ENCODE measurements at regions not wholly inside any gene's neighbourhood (a gene's known extent, or its start where the extent isn't known, plus 50 kb on each side); places are given as distances from the start of the nearest gene placed in this dataset.
A peak's percentile ranks its signal among the peaks of the same experiment; 100 is the strongest.

DNA sequence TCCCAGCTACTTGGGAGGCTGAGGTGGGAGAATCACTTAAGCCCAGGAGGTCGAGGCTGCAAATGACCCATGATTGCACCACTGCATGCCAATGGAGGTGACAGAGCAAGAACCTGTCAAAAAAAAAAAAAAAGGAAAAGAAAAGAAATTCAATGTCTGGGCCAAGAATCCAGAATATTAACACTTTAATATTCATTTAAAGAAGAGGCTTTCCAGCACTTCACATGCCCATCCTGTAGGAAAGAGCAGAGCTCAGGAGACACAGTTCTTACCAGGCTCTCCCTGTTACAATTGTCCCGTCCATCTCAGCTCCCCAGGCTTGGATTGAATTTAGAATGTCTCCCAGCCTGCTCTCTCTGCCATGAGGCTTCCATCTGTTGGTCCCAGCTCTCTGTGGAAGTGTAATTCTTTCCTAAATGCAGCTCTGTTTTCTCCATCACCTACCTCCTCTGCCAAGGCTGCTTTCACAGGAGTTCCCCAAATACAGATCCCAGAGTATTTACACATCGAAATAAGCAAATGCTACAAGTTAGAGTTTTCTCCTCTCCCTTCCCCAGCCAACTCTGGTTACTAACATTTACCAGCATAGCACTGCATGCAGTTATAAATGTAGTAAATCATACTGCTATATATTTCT, 116.6 kb upstream of the CDC42BPA start:
- H3K36me3 ChIP-seq = no peaks in the 10 kb centered on the region
- H3K4me3 ChIP-seq = no peak overlapping the region
- WGBS, 5 donors = 69 to 86% (median 73%) methylated on average over 3 of the region's 3 CpGs
- TF ChIP-seq POLR2AphosphoS5 (IDR thresholded peaks at IDR 0.05) (no peak), EP300 (IDR thresholded peaks at IDR 0.05) (no peak), POLR2A (IDR thresholded peaks at IDR 0.05) (no peak)
- TF ChIP-seq, protein P1, sequence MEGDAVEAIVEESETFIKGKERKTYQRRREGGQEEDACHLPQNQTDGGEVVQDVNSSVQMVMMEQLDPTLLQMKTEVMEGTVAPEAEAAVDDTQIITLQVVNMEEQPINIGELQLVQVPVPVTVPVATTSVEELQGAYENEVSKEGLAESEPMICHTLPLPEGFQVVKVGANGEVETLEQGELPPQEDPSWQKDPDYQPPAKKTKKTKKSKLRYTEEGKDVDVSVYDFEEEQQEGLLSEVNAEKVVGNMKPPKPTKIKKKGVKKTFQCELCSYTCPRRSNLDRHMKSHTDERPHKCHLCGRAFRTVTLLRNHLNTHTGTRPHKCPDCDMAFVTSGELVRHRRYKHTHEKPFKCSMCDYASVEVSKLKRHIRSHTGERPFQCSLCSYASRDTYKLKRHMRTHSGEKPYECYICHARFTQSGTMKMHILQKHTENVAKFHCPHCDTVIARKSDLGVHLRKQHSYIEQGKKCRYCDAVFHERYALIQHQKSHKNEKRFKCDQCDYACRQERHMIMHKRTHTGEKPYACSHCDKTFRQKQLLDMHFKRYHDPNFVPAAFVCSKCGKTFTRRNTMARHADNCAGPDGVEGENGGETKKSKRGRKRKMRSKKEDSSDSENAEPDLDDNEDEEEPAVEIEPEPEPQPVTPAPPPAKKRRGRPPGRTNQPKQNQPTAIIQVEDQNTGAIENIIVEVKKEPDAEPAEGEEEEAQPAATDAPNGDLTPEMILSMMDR (IDR thresholded peaks at IDR 0.05) = no peak
- peaks cover 0 to 13% (median 0%) of the 10 kb centered on the region in 3 donors for H3K27me3 ChIP-seq
- H3K9me3 ChIP-seq = no peaks in the 10 kb centered on the region
- DNase-seq = no peak
- peak overlapping the region in 1 of 5 donors; percentile 17 for H3K27ac ChIP-seq
- intact Hi-C loops (cut with DNase I; ENCODE audit: low total_unique reads) = no loop called here
- H3K4me1 ChIP-seq = peaks cover 3 to 24% (median 11%) of the 10 kb centered on the region in 4 donors

DNA sequence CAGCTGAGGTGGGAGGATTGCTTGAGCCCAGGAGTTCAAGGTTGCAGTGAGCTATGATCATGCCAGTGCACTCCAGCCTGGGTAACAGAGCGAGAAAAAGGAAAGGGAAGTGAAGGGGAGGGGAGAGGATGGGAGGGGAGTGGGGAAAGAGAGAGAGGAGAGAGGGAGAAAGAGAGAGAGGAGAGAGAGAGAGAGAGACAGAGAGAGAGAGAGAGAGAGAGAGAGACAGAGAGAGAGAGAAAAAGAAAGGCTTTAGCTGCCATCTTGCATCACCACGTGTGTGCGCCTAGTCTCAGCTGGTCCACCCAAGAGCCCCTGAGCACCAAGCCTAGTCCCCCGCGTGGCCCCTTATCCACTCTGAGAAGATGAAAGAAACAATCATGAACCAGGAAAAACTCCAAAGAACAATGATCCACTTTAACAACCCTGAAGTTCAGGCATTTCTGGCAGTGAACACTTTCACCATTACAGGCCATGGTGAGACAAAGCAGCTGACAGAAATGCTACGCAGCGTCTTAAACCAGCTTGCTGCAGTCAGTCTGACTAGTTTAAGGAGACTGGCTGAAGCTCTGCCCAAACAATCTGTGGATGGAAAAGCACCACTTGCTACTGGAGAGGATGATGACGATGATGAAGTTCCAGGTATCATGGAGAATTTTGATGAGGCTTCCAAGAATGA, 115.5 kb upstream of the CDC42BPA start:
- intact Hi-C loops (cut with DNase I; ENCODE audit: low total_unique reads) = no loop called here
- Histone ChIP-seq H3K4me1 (peaks cover 14 to 36% (median 23%) of the 10 kb centered on the region in 4 donors), H3K27ac (no peak overlapping the region), H3K27me3 (peaks cover 0 to 6% (median 0%) of the 10 kb centered on the region in 3 donors), H3K4me3 (no peak overlapping the region), H3K9me3 (no peaks in the 10 kb centered on the region), H3K36me3 (no peaks in the 10 kb centered on the region)
- no peak for TF ChIP-seq EP300 (IDR thresholded peaks at IDR 0.05)
- no peak for TF ChIP-seq POLR2AphosphoS5 (IDR thresholded peaks at IDR 0.05)
- TF ChIP-seq, protein P1 (IDR thresholded peaks at IDR 0.05) = no peak
- TF ChIP-seq POLR2A (IDR thresholded peaks at IDR 0.05) = no peak
- DNase-seq = peak in 1 of 2 donors; percentile 46
- WGBS, 5 donors = 85 to 93% (median 89%) methylated on average over 8 of the region's 8 CpGs

DNA sequence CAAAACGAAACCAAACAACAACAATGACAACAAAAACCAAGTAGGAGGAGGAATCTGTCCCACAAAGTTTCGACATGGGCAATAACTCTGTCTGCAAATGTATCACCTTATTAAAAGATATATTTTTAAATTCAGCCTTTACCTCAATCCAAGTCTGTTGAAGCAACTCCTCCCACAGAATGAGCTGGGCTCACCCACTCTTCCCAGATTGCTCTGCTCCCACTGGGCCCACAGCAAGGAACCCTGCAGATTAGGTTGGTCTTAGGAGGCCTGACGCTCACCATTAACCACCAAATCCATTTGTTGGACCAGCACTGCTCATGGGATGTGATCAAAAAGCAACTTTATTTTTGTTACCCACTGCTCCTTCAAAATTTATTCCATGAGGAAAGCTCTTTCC, 114.7 kb upstream of the CDC42BPA start:
- Histone ChIP-seq H3K4me3 (no peak overlapping the region), H3K4me1 (peaks cover 17 to 43% (median 26%) of the 10 kb centered on the region in 4 donors), H3K27me3 (no peaks in the 10 kb centered on the region), H3K9me3 (no peaks in the 10 kb centered on the region), H3K27ac (no peak overlapping the region), H3K36me3 (no peaks in the 10 kb centered on the region)
- WGBS, 5 donors = 92 to 95% (median 92%) methylated on average over 3 of the region's 3 CpGs
- no peak for DNase-seq
- intact Hi-C loops (cut with DNase I; ENCODE audit: low total_unique reads) = no loop called here
- TF ChIP-seq POLR2AphosphoS5 (IDR thresholded peaks at IDR 0.05) (no peak), EP300 (IDR thresholded peaks at IDR 0.05) (no peak), POLR2A (IDR thresholded peaks at IDR 0.05) (no peak)
- TF ChIP-seq, protein P1 (IDR thresholded peaks at IDR 0.05) = no peak

DNA sequence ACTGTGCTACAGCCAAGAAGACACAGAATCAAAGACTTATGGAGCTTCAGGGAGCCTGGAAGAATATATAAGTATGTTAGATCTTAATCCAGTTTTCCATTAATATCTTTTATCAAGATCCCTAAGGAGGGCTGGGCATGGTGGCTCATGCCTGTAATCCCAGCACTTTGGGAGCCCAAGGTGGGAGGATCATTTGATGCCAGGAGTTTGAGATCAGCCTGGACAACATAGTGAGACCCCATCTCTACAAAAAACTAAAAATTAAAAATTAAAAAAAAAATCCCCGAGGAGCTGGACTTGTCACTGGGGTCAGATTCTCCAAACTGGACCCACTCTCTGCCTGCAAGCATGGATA, 113.9 kb upstream of the CDC42BPA start:
- TF ChIP-seq POLR2AphosphoS5 (IDR thresholded peaks at IDR 0.05) (no peak), EP300 (IDR thresholded peaks at IDR 0.05) (no peak), POLR2A (IDR thresholded peaks at IDR 0.05) (no peak)
- TF ChIP-seq, protein P1 (IDR thresholded peaks at IDR 0.05) = no peak
- no peaks in the 10 kb centered on the region for H3K36me3 ChIP-seq
- 84 to 93% (median 88%) methylated on average over 1 of the region's 1 CpG for WGBS, 5 donors
- H3K27me3 ChIP-seq = no peaks in the 10 kb centered on the region
- peaks cover 17 to 35% (median 26%) of the 10 kb centered on the region in 4 donors for H3K4me1 ChIP-seq
- peak overlapping the region in 2 of 5 donors; percentile 46 to 60 for H3K27ac ChIP-seq
- no peak for DNase-seq
- no peak overlapping the region for H3K4me3 ChIP-seq
- intact Hi-C loops (cut with DNase I; ENCODE audit: low total_unique reads) = no loop called here
- no peaks in the 10 kb centered on the region for H3K9me3 ChIP-seq

Data from stomach (tissue), 8 donors.